ENCODE measurements at regions not wholly inside any gene's neighbourhood (a gene's known extent, or its start where the extent isn't known, plus 50 kb on each side); places are given as distances from the start of the nearest gene placed in this dataset.

DNA sequence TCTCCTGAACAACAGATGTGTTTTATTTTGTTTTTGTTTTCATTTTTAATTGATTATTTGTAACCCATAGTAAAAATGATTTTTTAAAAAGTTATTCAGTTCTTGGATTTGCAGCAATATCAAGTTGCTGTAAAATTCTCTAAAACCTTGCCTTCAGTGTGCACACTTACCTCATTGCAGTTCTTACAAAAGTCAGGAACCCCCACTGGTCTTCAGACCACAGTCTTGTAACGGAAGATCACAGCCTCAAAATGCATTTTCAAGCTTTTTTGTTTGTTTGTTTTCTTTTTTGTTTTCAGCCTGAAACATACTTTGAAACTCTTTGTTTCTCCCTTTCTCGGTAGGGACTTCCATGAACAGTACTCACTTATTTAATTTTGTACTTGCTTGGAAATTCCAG is 1012.8 kb upstream of the GYPC start:
- H3K36me3 Mint-ChIP-seq (ENCODE audit: low read depth): no peaks in the 10 kb centered on the region
- H3K4me3 Mint-ChIP-seq: no peak overlapping the region

DNA sequence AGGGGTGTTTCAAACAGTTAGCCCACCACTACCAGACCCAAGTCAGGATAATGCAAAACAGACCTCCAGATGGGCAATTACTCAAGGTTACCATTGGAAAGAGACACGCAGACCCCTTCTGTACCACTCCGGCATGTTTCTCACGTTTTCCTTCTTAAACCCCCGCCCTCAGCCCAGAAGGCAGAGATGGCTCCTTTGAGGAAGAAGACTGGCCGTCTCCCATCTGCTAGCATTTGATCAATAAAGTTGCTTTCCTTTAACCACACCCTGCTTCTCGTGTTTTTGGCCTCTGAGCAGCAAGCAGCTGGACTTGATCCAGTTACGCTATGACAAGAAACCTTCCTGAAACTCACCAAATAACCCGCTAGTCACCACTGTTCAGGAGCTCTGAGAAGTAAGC is 1012.4 kb upstream of the GYPC start:
- no peak overlapping the region for H3K4me3 Mint-ChIP-seq
- no peaks in the 10 kb centered on the region for H3K9me3 Mint-ChIP-seq
- peak overlapping the region; percentile 75 for H3K27ac Mint-ChIP-seq
- DNase-seq: no peak
- TF ChIP-seq, protein P1, sequence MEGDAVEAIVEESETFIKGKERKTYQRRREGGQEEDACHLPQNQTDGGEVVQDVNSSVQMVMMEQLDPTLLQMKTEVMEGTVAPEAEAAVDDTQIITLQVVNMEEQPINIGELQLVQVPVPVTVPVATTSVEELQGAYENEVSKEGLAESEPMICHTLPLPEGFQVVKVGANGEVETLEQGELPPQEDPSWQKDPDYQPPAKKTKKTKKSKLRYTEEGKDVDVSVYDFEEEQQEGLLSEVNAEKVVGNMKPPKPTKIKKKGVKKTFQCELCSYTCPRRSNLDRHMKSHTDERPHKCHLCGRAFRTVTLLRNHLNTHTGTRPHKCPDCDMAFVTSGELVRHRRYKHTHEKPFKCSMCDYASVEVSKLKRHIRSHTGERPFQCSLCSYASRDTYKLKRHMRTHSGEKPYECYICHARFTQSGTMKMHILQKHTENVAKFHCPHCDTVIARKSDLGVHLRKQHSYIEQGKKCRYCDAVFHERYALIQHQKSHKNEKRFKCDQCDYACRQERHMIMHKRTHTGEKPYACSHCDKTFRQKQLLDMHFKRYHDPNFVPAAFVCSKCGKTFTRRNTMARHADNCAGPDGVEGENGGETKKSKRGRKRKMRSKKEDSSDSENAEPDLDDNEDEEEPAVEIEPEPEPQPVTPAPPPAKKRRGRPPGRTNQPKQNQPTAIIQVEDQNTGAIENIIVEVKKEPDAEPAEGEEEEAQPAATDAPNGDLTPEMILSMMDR (IDR thresholded peaks at IDR 0.05): no peak
- H3K36me3 Mint-ChIP-seq (ENCODE audit: low read depth): no peaks in the 10 kb centered on the region
- H3K27me3 Mint-ChIP-seq (ENCODE audit: low read depth, poor library complexity): no peaks in the 10 kb centered on the region
- H3K4me1 Mint-ChIP-seq: peaks cover 19% of the 10 kb centered on the region

More for the DNA sequence above, 1012.8 kb upstream of the GYPC start:
- H3K9me3 Mint-ChIP-seq: no peaks in the 10 kb centered on the region
- peaks cover 19% of the 10 kb centered on the region for H3K4me1 Mint-ChIP-seq
- TF ChIP-seq, protein P1 (IDR thresholded peaks at IDR 0.05): no peak
- H3K27ac Mint-ChIP-seq: no peak overlapping the region
- no peaks in the 10 kb centered on the region for H3K27me3 Mint-ChIP-seq (ENCODE audit: low read depth, poor library complexity)
- no peak for DNase-seq

DNA sequence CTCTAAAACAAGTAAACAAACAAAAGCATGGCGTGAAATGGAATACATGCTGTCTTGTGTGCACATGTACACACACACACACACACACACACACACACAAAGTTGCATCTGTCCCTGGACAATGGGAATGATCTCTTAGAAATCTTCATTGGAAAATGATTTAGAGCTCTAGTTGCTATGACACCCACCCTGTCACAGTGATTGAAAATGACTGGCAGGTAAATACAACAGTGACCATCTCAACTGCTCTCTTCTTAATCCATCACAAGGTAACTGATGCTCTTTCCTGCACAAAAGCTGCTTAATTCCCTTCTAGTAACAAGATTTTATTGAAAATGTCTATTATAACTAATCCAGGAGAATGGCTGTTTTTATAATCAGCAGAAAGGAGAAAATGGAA is 1011.7 kb upstream of the GYPC start:
- TF ChIP-seq, protein P1 (IDR thresholded peaks at IDR 0.05): no peak
- Mint-ChIP-seq H3K4me3 (no peak overlapping the region), H3K36me3 (ENCODE audit: low read depth) (no peaks in the 10 kb centered on the region), H3K27me3 (ENCODE audit: low read depth, poor library complexity) (no peaks in the 10 kb centered on the region), H3K9me3 (no peaks in the 10 kb centered on the region), H3K27ac (peak overlapping the region; percentile 30), H3K4me1 (peaks cover 23% of the 10 kb centered on the region)
- no peak for DNase-seq

DNA sequence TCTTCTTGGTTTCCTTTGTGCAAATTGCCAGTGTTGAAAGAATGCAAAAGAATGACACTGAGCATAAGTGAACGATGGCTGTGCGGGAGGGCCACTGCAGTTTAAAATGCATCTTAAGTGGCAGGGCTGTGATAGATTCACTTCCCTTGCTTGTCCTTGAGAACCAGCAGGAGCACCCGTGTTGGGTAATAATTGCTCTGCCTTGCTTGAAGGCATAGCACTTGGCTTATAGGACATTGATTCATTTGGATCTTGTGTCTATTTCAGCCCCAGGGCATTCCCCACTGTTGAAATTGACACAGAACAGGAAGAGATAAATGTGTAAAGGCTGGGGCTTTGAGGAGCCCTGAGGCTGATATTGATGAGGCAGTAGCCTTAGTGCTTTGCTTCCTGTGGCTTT is 1003.7 kb upstream of the GYPC start:
- DNase-seq: no peak
- H3K27me3 Mint-ChIP-seq (ENCODE audit: low read depth, poor library complexity): peaks cover 4% of the 10 kb centered on the region

DNA sequence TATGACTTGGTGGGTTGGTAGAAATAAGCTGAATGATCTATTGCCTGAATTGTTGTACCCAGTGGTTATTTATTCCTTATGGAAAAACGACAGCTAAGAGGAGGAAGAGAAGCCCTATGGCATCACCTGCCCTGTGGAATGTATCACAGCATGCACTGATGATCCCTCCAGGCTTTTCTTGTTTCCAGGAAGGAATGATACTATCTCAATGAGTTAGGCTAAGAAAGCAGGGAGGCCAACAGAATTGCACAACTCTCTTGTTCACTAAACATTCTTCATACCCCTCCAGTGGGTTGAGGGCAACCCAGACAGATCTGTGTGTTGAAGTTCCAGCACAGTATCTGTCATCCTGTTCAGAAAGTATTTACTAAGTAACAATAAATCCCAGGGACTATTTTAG is 1001.7 kb upstream of the GYPC start:
- Mint-ChIP-seq H3K4me1 (no peaks in the 10 kb centered on the region), H3K27ac (no peak overlapping the region), H3K4me3 (no peak overlapping the region), H3K36me3 (ENCODE audit: low read depth) (no peaks in the 10 kb centered on the region), H3K9me3 (no peaks in the 10 kb centered on the region), H3K27me3 (ENCODE audit: low read depth, poor library complexity) (peaks cover 4% of the 10 kb centered on the region)
- DNase-seq: no peak
- TF ChIP-seq, protein P1 (IDR thresholded peaks at IDR 0.05): no peak

More for the DNA sequence above, 1003.7 kb upstream of the GYPC start:
- Mint-ChIP-seq H3K27ac (no peak overlapping the region), H3K4me1 (peaks cover 4% of the 10 kb centered on the region), H3K36me3 (ENCODE audit: low read depth) (no peaks in the 10 kb centered on the region), H3K9me3 (no peaks in the 10 kb centered on the region), H3K4me3 (no peak overlapping the region)
- TF ChIP-seq, protein P1 (IDR thresholded peaks at IDR 0.05): no peak

DNA sequence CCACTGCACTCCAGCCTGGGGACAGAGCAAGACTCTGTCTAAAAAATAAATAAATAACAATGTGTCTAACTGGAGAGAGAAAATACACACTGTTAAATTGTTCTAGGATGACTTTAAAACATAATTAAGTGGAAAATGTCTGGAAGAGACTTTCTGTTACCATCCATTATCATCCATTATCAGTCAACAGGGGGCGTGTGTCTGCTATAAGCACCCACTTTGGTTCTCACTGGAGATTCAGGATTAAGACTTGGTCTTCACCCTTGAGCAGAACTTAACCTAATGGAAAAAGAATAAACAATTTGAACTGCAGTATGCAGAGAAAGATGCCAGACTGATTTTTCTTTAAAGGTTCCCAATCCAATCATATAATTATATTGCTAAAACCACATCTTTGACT is 999.8 kb upstream of the GYPC start:
- H3K27ac Mint-ChIP-seq: no peak overlapping the region
- no peaks in the 10 kb centered on the region for H3K36me3 Mint-ChIP-seq (ENCODE audit: low read depth)
- H3K9me3 Mint-ChIP-seq: no peaks in the 10 kb centered on the region

More for the DNA sequence above, 999.8 kb upstream of the GYPC start:
- no peaks in the 10 kb centered on the region for H3K4me1 Mint-ChIP-seq
- TF ChIP-seq, protein P1 (IDR thresholded peaks at IDR 0.05): no peak
- H3K4me3 Mint-ChIP-seq: no peak overlapping the region
- peaks cover 4% of the 10 kb centered on the region for H3K27me3 Mint-ChIP-seq (ENCODE audit: low read depth, poor library complexity)
- DNase-seq: no peak

All from nephron progenitor cell (in vitro differentiated cells).